DMS114 treated with DMSO at 0.1 percent for 48 hours (cell line): ENCODE measurements at regions not wholly inside any gene's neighbourhood (a gene's known extent, or its start where the extent isn't known, plus 50 kb on each side); places are given as distances from the start of the nearest gene placed in this dataset.
"Not testable (repeated sequence)": the region's sequence is repeated elsewhere in the genome, so short reads cannot be mapped to it uniquely, and the experiment has no call there.

Experiments used
- DNase-seq: peaks from one replicate; lab custom pipeline; 2025; ENCODE audit not compliant: unreplicated experiment; lab: John Stamatoyannopoulos, UW

DNA sequence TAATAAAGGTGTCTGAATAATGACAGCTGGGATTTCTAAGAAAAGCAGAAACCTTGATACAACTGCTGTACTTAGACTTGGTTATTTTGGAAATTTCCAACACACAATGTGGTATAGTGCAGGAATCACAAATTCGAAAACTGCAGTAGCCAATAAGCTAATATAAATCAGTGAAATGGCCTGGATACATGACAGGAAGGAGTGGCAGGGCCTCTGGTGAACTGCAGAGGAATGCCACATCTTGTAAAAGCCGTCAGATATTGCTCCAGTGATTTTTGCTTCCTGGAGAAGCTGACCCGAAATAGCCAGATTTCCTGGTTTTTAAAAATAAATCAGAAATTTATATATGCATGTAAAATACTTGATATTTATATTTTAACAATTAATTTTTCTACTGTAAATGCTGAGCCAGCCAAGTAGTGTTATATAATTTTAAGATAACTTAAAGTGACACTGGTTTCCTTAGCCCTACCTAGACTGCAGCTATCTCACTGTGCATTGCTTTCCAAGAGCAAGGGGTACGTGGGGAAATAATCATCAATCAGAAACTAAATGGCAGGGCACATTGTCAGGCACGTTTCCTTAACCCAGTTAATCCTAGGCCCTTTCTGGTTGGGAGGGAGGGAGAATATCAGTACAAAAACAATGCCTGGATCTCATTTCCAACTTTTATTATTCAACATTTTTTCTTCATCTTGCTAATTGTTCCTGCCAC is 182.4 kb downstream of the RASEF start:
- DNase-seq: no peak

DNA sequence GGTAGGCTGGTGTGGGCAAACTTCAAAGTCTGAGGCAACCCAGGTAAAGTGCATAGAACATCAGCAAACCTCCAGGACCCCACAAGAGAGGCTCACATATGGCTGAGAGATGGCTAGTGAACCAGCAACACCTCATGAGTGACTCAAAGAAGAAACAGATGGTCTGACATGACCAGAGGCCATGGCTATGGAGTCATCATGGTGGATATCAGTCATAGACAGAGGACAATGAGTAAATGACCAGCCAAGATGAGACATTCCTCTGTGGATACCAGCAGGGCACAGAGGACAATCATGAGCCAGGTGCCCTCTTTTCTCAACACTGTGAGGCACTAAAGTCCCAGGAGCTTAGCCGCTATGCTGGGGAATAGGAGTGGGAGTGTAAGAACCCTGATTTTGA is 180.8 kb downstream of the RASEF start:
- DNase-seq: no peak

DNA sequence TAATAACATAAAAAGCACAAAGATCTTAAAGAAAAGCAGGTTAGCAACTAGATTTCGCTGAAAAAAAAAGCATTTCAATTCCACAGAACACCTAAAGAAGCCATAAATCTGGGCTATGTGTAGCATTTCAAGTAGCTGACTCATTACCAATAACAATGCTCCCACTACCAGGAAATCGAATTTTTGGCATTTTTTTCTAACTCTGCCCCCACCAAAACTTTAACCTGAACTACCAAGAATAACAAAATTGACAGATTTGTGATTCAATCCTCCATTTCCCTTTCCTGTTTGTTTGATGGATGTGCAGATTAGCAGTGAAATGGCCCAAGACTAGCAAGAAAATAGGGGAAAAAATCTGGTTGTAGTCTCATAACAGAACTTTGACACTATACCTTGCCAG is 180.2 kb downstream of the RASEF start:
- no peak for DNase-seq

GRCh38 chr9:82883436-82883835 is 179.5 kb downstream of the RASEF start:
- no peak for DNase-seq

GRCh38 chr9:82883974-82884373 is 179.0 kb downstream of the RASEF start:
- not testable (repeated sequence) for DNase-seq

DNA sequence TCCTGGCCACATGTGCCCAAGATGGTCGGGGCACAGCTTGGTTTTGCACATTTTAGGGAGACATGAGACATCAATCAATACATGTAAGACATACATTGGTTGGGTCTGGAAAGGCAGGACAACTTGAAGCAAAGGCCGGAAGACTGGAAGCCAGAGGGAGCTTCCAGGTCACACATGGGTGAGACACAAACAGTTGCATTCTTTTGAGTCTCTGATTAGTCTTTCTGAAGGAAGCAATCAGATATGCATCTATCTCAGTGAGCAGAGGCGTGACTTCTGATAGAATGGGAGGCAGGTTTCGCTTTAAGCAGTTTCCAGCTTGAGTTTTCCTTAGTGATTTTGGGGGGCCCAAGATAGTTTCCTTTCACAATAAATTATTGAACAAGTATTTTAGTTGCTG is 172.5 kb downstream of the RASEF start:
- DNase-seq: no peak

DNA sequence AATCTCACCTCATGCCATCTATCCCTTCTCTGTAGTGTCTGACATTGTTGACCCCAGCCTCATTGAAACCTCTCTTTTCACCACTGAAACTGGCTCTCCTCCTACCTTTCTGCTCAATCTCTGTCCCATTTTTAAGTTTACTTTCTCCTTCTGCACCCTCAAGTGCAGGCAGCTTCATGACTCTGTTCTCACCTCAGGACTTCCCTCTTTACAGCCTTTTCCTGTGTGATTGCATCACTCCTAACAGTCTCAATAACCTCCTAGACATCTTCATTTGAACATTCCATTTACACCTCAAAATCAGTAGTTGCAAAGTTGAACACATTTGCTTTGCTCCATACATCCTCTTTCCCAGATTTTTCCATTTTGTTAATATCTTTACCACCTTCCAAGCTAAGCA is 172.1 kb downstream of the RASEF start:
- no peak for DNase-seq

GRCh38 chr9:82891321-82891720 is 171.6 kb downstream of the RASEF start:
- DNase-seq: no peak

DNA sequence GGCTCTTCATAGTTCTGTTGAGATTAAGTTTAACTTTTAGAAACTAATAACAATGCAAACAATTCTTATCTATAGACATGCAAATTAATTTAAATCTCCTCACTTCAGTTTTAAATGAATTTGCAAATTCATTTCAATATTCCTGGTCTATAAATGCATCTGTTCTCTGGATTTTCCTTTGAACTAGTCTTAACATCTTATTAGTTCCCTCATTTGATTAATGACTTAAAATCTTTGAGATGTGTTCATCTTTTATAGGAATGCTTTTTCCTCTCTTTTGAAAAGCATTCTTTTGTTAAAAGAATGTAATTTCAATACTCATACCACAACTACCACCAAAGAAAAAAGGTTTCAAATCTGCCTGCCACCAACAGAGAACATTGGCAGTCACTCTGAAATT is 169.4 kb downstream of the RASEF start:
- no peak for DNase-seq

GRCh38 chr9:82894548-82894947 is 168.4 kb downstream of the RASEF start:
- DNase-seq: no peak

GRCh38 chr9:82894961-82895821 is 167.8 kb downstream of the RASEF start:
- DNase-seq: no peak

DNA sequence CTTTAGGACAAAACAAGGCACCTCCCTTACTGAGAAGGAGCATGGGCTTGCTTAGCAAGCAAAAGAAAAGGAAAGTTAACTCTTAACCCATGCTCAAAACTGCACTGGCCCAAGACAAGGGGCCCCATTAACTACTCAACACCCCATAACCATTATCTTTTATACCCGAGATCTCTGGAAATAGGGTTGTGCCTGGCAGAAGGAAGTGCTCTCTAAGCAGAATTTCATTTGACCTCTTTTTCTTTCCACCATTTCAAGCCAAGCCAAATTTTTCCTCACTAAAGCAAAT is 167.2 kb downstream of the RASEF start:
- no peak for DNase-seq

- DNase-seq: no peak
Measured at GRCh38 chr9:82903503-82903902, 159.4 kb downstream of the RASEF start.

DNA sequence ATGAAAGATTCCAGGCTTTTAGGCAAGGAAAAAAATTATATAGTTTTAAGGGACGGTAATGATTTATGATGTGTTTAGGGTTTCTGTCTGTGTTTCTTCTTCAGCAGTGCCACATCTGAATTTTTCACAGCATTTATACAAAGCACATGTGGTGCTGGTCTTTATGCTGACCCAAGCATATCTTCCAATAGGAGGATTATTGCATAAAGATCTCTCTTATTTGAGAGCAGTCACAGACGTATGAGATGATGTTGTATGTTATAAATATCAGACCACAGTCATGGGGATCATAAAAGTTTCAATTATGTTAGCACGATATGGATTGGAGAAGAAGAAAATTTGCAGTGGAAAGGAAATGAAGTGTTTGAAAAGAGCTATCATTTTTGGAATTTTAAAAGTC is 150.9 kb downstream of the RASEF start:
- no peak for DNase-seq

- DNase-seq: no peak
Measured at GRCh38 chr9:82912645-82913044, 150.3 kb downstream of the RASEF start.

- not testable (repeated sequence) for DNase-seq
Measured at GRCh38 chr9:82916238-82916637, 146.7 kb downstream of the RASEF start.

DNA sequence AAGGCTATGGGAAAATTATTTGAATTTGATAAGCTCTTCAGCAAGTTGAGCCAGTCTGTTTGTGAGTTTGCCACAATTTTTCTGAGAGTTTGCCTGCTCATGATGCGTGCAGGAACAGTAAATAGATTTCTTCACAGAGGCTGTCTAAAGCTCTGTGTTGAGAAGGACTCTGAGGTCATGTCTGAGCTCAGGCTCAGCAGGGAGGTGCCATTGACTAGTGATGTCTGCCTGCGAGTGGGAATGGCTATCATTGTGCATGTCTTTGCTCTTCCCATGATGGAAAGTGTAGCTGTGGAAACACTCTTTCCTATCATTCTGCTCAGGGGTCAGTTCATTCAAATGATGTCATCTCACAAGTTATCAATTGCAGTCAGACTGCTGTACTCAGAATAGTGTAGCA is 142.8 kb downstream of the RASEF start:
- DNase-seq: no peak

DNA sequence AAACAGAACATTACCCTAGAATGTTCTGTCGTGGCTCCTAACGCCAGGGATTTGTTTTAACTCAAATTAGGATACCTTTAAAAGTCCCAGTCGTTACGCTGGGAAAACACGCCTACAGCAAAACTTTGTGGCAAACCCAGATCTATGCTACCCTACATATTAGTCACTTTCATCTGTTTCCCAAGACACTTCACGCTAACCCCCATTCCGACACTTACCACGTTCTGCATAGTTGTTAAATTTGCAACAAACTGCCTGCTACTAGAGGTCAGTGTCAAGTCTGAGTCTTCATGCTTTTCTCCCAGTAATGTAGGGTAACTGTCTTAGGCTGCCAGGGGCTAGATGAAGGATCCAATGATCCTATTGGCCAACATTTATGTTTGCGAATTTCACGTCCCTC is 140.3 kb downstream of the RASEF start:
- DNase-seq: no peak

DNA sequence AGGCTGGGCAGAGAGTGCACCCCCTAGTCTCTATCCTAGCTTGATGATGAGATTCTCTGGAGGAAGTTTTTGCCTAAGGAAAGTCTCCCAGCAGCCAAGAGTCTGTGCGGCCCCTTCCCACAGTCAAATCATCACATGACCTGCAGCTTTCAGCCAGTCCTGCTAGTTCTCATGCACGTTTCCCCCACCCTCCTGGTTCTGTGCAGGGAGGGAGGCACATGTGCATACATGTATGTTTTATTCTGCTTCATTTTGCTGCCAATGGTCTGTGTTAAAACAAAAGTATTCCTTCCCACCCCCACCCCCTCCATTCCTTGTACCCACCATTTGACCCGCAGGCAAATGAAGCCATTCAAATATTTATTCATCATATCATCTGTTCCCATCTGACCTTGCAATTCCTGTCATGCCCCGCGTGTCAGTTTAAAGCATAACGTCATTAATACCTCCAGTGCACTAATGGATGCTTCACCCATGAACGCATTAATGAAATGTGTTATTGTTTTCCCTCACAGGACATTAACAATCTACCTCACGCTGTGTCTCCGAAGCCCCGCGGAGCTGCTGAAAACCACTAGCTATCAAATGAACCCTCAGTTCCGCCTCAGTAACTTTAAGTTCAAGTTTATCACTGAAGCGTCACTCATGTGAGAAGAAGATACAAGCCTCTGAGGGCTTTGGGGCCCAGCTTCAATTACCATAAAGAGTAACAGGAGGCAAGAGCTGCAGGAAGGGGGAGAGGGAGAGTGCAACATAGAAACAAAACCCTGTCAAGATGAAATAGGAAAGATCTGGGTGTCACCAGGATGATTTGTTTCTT is 139.6 kb downstream of the RASEF start:
- DNase-seq: no peak

DNA sequence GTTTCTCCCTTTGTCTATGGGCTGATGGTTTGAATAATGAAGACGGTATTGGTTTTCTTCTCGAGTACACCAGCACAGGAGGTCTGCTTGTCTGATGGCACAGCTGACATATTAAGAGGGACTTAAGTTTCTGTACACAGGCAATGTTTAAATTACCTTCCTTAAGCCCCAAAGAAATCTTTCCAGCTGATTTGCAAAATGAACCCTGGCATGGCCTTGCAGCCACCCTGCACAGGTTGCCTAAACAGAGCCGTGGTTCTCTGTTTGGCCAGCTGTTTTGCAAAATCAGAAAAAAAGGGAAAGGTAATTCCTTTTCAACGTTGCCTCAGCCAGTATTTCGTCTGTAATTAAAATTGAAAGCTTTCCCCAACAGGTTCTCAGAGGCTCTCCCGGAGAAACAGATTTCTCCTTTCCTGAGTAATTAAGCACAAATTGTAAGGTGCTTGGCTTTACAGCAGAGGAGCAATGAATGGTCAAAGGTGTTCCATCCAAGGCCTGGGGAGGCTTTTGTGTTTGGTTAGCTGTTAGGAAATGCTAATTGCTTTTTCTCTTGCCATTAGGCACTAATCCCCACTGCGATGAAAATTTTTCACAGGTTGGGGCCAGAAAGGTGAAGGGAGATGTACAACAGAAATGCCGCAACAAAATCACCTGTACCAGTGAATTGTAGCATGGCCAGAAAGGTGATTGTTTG is 138.9 kb downstream of the RASEF start:
- no peak for DNase-seq
